ENCODE measurements at regions not wholly inside any gene's neighbourhood (a gene's known extent, or its start where the extent isn't known, plus 50 kb on each side); places are given as distances from the start of the nearest gene placed in this dataset.

GRCh38 chr2:8573234-8573941 is 108.5 kb upstream of the ID2 start:
- TF ChIP-seq CTCF (conservative IDR thresholded peaks at IDR 0.05; ENCODE audit: low read depth, low read length) = no peak
- no peak for TF ChIP-seq EZH2 (IDR thresholded peaks at IDR 0.05; ENCODE audit: borderline replicate concordance, low read depth, low read length, poor library complexity, severe bottlenecking)
